Thoracic aorta (tissue), 2 donors: ENCODE measurements at regions not wholly inside any gene's neighbourhood (a gene's known extent, or its start where the extent isn't known, plus 50 kb on each side); places are given as distances from the start of the nearest gene placed in this dataset.
A peak's percentile ranks its signal among the peaks of the same experiment; 100 is the strongest.

Source experiments
- ATAC-seq: fragments of 150-250 bp; one replicate; pipeline ENCODE4 v1.8.0; 2017; ENCODE audit warnings: low read depth; ENCODE audit not compliant: insufficient number of reproducible peaks, low FRiP score
- DNase-seq: peaks from one replicate; pipeline ENCODE4 v3.0.0-alpha.2; 2020; ENCODE audit warnings: low spot score
- H3K27ac ChIP-seq, 2 donors: fragments of 200-600 bp; sonication (generic); 1 replicate in 1 of 2; 2 replicates in 1 of 2; pipeline ENCODE4 v1.5.1; 2016; ENCODE audit warnings: mild to moderate bottlenecking in 2 of 2, moderate library complexity in 2 of 2
- H3K27me3 ChIP-seq: fragments of 200-600 bp; sonication (generic); replicated peaks from 2 replicates; pipeline ENCODE4 v1.6.0; 2016; ENCODE audit warnings: mild to moderate bottlenecking; ENCODE audit not compliant: insufficient read depth
- H3K36me3 ChIP-seq: fragments of 200-600 bp; sonication (generic); one replicate; pipeline ENCODE4 v1.5.1; 2016
- H3K4me1 ChIP-seq, 2 donors: fragments of 200-600 bp; sonication (generic); 1 replicate in 1 of 2; 2 replicates in 1 of 2; pipeline versions ENCODE4 v1.5.1 to v1.6.0; 2016; ENCODE audit warnings: low read depth in 2 of 2, mild to moderate bottlenecking in 1 of 2; ENCODE audit not compliant: control insufficient read depth in 1 of 2
- H3K4me3 ChIP-seq: fragments of 200-600 bp; sonication (generic); 2 replicates; pipeline ENCODE4 v1.5.1; 2016; ENCODE audit warnings: mild to moderate bottlenecking
- H3K9me3 ChIP-seq: fragments of 200-600 bp; sonication (generic); 2 replicates; pipeline ENCODE4 v1.5.1; 2016
- CTCF ChIP-seq: fragments of 200-600 bp; sonication (generic); IDR thresholded peaks from one replicate; pipeline ENCODE4 v1.5.1; 2019; ENCODE audit warnings: antibody characterized with exemption

- Histone ChIP-seq H3K36me3 (no peaks in the 10 kb centered on the region), H3K4me3 (peak overlapping the region; percentile 86), H3K9me3 (no peaks in the 10 kb centered on the region), H3K27me3 (no peaks in the 10 kb centered on the region), H3K4me1 (peaks cover 25 to 52% of the 10 kb centered on the region in 2 donors), H3K27ac (peak overlapping the region; percentile 93 to 95)
- ATAC-seq, result peak; percentile 39
- no peak for DNase-seq
- TF ChIP-seq CTCF, result no peak
Observed at GRCh38 chr1:39105061-39105840, 79.1 kb downstream of the NDUFS5 start.

- H3K4me1 ChIP-seq, result peaks cover 31 to 61% of the 10 kb centered on the region in 2 donors
- no peaks in the 10 kb centered on the region for H3K9me3 ChIP-seq
- no peak for TF ChIP-seq CTCF
- DNase-seq (no peak), ATAC-seq (no peak)
- no peaks in the 10 kb centered on the region for H3K27me3 ChIP-seq
- peak overlapping the region; percentile 93 to 95 for H3K27ac ChIP-seq
- H3K36me3 ChIP-seq, result no peaks in the 10 kb centered on the region
- peak overlapping the region; percentile 86 for H3K4me3 ChIP-seq
Observed at GRCh38 chr1:39105841-39106765, 80.0 kb downstream of the NDUFS5 start.

GRCh38 chr1:39106801-39107327, 80.7 kb downstream of the NDUFS5 start:
- peak overlapping the region; percentile 86 for H3K4me3 ChIP-seq
- DNase-seq (no peak), ATAC-seq (no peak)
- H3K4me1 ChIP-seq, result peaks cover 35 to 67% of the 10 kb centered on the region in 2 donors
- H3K27ac ChIP-seq, result peak overlapping the region; percentile 93 to 95
- no peaks in the 10 kb centered on the region for H3K9me3 ChIP-seq
- H3K27me3 ChIP-seq, result no peaks in the 10 kb centered on the region
- no peak for TF ChIP-seq CTCF
- H3K36me3 ChIP-seq, result no peaks in the 10 kb centered on the region

GRCh38 chr1:39107341-39108290, 81.5 kb downstream of the NDUFS5 start:
- Histone ChIP-seq H3K27me3 (no peaks in the 10 kb centered on the region), H3K9me3 (no peaks in the 10 kb centered on the region), H3K4me3 (peak overlapping the region; percentile 86), H3K27ac (peak overlapping the region; percentile 93 to 95), H3K36me3 (no peaks in the 10 kb centered on the region), H3K4me1 (peaks cover 40 to 73% of the 10 kb centered on the region in 2 donors)
- ATAC-seq (no peak), DNase-seq (no peak)
- TF ChIP-seq CTCF, result no peak
